ENCODE measurements at regions not wholly inside any gene's neighbourhood (a gene's known extent, or its start where the extent isn't known, plus 50 kb on each side); places are given as distances from the start of the nearest gene placed in this dataset.

DNA sequence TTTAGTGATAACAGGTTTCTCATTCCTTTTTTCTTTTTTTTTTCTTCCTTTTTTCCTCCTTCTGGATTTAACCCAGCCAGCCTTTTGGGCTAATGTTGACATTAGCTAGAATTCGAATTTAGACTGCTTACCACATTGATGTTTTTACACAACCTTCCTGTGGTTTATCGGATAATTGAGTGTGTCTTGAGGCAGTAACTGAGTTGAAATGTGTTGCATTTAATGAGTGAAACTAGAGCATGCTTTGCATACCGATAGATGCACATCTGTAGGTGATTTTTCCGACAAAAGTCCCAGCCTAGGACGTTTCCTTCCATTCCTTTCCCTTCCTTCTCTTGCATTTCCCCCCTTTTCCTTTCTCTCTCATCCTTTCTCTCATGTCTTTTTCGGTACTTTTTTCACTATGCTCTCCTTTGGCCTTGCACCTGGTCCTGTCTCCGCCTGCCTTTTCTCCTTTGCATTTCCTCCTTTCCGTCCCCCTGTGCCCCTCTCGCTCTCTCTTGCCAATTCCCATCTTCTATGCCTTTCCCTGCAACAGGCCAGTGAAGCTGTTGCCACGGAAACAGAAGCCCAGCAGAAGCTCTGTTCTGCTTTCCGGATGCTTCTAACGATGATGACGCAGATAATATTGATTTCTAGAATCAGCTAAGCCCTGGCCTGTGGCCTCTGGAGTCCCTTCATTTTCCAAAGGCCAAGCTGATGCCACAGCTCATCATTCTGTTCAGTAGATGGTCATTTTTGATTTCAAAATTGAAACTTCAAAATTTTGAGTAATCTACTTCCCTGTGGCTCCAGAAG, 76.1 kb downstream of the SLC25A47 start:
- no peak for DNase-seq (ENCODE audit: low read depth)

DNA sequence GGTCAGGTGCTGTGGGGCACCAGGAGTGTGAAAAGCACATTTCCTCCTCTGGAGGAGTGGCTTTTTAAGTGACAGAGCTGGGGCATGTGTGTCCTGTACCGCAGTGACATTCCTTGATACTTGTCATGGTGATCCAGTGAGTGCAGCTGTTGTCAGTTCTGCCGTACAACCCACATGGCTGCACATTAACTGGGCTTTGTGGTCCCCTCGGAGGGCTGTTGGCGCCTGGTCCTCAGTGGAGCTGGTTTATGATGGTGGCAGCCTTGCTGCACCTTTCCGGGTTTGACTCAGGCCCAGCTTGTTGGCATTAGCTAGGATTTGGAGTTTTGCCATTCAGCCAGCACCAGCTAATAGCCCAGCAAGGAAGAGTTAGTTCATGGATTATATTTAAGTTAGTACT, 77.0 kb downstream of the SLC25A47 start:
- DNase-seq (ENCODE audit: low read depth) = no peak

GRCh38 chr14:100401031-100401692, 78.0 kb downstream of the SLC25A47 start:
- no peak for DNase-seq (ENCODE audit: low read depth)

DNA sequence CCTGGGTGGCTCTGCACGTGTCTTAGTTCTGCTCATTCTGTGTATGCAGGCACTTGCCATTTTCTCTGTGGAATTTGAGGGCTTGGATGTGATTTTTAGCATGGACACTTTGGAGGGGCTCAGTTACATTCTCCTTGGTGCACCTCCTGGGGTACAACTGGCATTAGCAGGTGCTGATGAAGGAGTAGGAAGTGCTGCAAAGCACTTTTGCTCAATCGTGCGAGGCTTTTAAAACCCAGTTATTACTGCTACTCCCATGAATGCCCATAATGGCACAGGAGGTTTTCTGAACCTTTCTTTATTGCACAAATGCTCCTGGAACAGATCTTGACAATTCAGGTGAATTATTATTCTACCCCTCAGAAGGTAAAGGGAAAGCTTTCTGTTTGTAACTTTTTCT, 78.7 kb downstream of the SLC25A47 start:
- no peak for DNase-seq (ENCODE audit: low read depth)

DNA sequence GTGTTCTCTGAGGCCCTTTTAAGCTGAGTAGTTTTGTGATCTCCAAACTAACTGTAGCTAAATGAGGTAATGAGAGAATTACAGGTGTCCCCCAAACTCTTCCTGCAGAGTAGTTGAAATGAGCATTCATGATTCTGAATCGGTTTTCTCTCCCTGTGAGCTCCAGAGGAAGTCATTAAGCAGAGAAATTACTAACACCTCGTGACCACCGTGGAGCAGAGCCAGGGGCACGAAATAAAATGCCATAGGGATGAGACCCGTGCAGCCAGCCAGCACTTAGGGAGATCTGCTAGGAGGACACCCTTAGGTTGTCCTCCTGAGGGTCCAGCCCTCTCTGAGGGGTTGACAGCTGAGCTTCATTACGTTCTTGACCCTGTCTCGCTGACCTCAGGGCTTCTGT, 79.5 kb downstream of the SLC25A47 start:
- DNase-seq (ENCODE audit: low read depth) = no peak

- no peak for DNase-seq (ENCODE audit: low read depth)
Observed at GRCh38 chr14:100403105-100403504, 80.0 kb downstream of the SLC25A47 start.

GRCh38 chr14:100403802-100404365, 80.7 kb downstream of the SLC25A47 start:
- DNase-seq (ENCODE audit: low read depth) = no peak

GRCh38 chr14:100404419-100404818, 81.3 kb downstream of the SLC25A47 start:
- DNase-seq (ENCODE audit: low read depth) = no peak

DNA sequence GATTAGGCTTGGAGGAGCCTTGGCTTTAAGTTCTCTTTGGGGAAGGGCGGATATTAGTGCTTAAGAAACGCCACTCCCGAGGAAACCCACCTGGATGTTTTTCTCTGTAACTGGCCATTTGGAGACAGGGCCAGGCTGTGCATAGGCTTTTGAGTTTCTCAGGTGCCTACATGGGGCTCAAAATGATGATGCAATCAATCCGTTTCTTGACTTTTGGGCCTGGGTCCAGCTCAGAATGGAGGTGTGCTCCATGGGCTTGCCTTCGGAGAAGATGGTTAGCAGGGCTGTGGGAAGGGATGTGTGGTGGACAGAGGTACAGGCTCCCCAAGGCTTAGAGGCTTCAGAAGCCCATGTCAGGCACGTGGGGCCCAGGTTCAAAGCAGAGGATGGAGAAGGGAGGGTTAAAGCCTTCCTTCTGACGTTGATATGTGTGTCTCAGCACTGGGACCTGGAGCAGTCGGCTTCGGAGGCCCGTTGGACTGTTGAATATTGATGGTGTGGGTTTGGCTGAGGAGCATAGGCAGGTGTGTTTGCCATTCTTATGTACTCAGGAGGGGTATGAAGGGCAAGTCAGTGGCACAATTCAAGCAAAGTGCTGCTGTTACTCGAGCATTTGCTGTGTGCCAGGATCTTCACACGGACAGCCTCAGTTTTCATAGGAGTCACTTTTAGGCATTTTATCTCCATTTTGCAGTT, 82.8 kb downstream of the SLC25A47 start:
- no peak for DNase-seq (ENCODE audit: low read depth)

DNA sequence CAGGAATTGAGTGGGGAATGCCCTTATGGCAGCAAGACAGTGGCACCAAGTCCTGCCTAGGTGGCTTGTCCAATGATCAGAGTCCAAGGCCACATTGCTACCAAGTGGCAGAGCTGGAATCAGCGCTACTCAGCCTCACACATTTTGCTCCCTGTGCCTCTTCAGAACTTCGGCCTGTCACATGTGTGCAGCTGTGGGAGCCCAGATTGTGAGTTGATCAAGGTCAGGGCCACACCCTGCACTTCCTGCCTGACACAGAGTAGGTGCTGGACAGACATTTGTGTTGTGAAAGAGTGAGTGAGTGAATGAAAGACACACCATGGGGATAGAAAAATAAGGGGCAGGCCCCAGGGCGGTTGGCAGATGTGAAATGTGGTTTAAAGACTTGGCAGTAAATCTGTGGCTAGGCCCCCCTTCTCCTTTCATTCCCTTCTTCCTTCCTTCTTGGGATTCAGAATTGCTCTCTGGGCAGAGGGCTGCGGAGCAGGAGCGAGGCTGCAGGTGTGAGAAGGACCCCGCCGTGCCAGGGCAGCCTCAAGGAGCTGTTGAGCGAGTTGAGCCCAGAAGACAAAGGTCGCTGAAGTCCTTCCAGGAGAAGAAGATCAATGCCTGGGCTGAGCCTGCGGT, 83.5 kb downstream of the SLC25A47 start:
- no peak for DNase-seq (ENCODE audit: low read depth)

DNA sequence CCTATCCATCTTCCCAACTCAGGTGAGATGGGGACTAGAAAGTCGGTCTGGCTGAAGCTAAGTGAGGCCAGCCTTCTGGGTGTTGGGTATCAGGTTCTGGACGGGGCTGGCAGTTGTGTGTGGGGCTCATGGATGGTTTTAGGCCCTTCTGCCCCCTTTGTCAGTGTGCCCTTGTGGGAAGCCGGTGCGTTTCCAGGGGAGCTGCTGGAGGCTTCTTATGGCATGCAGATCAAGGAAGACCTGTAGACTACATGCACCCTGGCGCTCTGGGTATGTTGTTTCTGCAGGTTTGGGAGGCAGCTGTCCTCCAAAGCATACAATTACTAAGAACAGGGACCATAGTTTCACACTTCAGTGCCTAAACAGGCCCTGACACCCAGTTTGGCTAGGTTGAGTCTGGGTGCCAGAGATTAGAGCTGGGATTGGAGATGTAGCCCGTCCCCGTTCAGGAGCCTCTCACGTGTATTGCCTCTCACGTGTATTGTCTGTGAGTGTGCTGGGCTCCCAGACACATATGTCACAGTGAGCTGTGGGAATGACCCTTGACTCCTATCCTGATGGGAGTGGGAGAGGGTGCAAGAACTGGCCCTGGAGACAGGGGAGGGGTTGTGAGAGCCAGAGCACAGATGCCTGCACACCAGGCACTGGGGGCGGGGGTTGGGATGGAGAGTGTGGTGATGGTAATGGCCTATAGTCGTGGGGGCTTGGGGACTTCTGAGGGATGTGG, 84.4 kb downstream of the SLC25A47 start:
- no peak for DNase-seq (ENCODE audit: low read depth)

GRCh38 chr14:100408350-100409002, 85.3 kb downstream of the SLC25A47 start:
- DNase-seq (ENCODE audit: low read depth) = peak; percentile 52

DNA sequence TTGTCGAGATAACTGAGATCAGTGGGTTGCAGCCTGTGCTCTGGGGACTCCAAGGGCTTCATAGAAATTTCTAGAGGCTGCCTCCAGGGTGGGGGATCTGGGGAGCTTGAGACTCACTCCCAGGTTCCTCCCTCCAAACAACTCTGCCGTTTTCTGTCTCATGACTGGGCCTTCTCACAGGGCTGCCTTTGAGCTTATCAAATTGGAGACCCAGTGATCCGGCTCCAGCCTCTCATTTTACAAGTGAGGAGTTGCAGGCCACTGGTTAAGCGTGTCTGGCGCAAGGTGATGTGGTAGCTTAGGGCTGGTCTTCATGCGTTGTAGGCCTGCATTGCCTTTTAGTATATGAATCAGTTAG, 85.8 kb downstream of the SLC25A47 start:
- no peak for DNase-seq (ENCODE audit: low read depth)

DNA sequence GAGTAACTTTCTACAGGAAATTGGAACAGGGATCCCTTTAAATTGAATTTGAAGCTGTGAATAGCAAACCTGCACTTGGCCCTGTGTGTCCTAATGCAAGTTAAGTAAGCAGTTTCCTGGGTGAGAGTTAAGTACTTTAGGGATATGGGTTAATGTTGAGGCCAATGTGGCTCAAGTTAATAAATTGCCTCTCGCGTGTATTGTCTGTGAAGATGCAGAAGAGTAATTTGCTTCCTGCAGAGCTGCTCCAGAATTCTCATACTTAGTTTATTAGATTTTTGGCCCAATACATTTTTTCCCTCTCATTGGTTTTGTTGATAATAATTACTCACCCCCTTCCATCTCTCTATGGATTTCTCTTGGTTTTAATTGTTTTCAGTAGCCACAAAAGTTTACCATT, 86.5 kb downstream of the SLC25A47 start:
- no peak for DNase-seq (ENCODE audit: low read depth)

- DNase-seq (ENCODE audit: low read depth) = no peak
Observed at GRCh38 chr14:100410056-100410565, 87.0 kb downstream of the SLC25A47 start.

- no peak for DNase-seq (ENCODE audit: low read depth)
Observed at GRCh38 chr14:100413699-100414098, 90.6 kb downstream of the SLC25A47 start.

DNA sequence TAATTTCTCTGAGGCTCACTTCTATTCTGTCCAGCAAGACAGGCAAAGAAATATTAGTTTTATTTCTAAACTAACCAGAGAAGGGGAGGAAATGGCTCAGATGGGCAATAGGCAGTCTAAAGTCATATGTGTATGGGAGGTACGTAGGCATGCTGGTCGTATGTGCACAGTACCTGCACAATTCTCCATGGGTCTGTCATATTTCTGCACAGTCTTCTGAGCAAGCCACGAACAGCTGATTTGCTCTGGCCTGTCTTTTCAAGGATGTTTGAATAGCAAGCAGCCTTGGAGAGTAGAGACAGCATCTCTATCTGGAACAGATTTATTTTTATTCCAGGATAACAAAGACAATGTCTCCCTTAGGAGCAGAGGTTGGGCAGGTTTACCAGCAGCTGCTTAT, 92.1 kb downstream of the SLC25A47 start:
- no peak for DNase-seq (ENCODE audit: low read depth)

DNA sequence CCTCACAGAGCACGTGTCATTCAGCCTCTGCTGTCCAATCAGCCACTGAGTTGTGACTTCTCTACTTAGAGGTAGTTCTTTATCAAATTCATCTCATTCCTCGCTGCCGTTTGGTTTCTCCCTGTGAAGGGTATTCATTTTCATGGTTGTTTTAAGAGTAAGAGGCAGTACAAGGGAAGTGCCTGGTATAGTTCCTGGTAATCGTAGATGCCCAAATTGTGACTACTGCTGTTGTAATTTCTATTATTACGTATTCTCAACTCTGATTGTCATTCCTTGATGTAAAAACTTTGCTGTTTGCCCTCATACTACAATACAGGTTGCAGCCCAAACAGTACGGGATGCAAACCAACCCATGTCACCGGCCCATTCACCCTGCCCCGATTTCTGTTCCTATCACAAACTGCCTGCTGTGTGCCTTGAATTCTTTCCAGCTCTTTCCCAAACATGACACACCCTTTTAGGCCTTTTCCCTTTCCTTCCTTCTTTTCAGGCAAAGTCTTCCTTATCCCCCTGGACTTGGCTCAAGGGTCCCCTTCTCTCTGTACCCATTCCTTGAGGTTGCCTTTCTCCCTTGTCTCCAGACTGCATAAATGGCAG, 93.0 kb downstream of the SLC25A47 start:
- DNase-seq (ENCODE audit: low read depth) = no peak

- peak; percentile 87 for DNase-seq (ENCODE audit: low read depth)
Observed at GRCh38 chr14:100416921-100417860, 94.1 kb downstream of the SLC25A47 start.

All from stromal cell of bone marrow (primary cell).